Epithelial cell of esophagus (primary cell): ENCODE measurements at regions not wholly inside any gene's neighbourhood (a gene's known extent, or its start where the extent isn't known, plus 50 kb on each side); places are given as distances from the start of the nearest gene placed in this dataset.

Source experiments
- DNase-seq: peaks from one replicate; pipeline ENCODE4 v3.0.0; 2010; ENCODE audit warnings: low read depth
- H3K4me3 ChIP-seq: 2 replicates; pipeline ENCODE4 v1.5.1; 2011; ENCODE audit warnings: mild to moderate bottlenecking, low read length, control low read depth
- CTCF ChIP-seq: IDR thresholded peaks from 2 replicates; pipeline ENCODE4 v1.5.1; 2011; ENCODE audit warnings: low read depth, mild to moderate bottlenecking, low read length, control low read depth, inconsistent platforms; ENCODE audit not compliant: insufficient read depth; ENCODE audit errors: missing control alignments

GRCh38 chr3:144343343-144343742 is 371.7 kb downstream of the DIPK2A start:
- no peak overlapping the region for H3K4me3 ChIP-seq
- TF ChIP-seq CTCF = no peak
- no peak for DNase-seq

DNA sequence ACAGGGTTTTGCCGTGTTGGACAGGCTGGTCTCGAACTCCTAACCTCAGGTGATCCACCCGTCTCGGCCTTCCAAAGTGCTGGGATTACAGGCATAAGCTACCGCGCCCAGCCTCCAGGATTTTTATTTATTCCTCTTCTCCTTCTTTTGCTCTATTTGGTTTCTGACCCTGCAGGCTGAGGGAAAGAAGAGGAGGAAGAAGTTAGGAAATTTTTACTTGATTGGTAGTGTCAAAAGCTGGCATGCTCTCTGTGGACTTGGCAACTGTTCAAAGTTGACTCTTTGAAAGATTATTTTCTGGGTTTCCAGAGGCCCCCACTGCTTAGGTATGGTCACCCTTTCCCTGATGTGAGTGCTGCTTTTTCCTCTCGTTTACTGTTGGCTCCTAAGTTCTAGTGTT is 372.2 kb downstream of the DIPK2A start:
- no peak for DNase-seq
- no peak overlapping the region for H3K4me3 ChIP-seq
- TF ChIP-seq CTCF = no peak

DNA sequence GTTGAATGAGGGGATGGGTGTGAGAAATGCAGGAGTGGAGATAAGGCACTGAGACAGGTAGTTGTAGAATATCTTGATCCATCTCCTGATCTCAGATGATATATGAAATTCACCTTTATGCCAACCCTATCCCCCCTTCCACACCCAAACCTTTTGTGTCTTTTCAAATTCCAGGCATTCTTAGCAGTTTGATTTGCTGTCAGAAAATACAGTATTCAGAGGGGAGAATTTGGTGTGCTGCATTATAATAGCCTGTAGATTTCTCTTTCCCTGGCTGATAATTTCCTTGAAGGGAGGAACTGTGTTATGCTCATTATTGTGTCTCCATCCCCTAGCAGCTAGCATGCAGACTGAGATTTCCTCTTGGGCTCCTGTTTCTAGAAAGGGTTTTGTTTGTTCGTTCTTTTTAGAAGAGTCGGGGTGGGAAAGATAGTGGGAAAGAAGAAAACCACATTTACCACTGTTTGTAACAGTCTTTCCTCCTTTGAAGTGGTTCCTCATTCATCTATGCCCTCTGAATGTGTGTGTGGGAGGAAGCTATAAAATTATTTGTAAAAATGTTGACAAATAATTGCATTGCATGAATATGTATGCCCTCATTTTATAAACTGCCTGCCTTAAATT is 373.4 kb downstream of the DIPK2A start:
- DNase-seq = no peak
- H3K4me3 ChIP-seq = no peak overlapping the region
- no peak for TF ChIP-seq CTCF

- H3K4me3 ChIP-seq = no peak overlapping the region
- no peak for TF ChIP-seq CTCF
- no peak for DNase-seq
Measured at GRCh38 chr3:144350125-144350524, 378.5 kb downstream of the DIPK2A start.

GRCh38 chr3:144351011-144351410 is 379.4 kb downstream of the DIPK2A start:
- DNase-seq = no peak
- TF ChIP-seq CTCF = no peak
- H3K4me3 ChIP-seq = no peak overlapping the region

- no peak overlapping the region for H3K4me3 ChIP-seq
- DNase-seq = no peak
- TF ChIP-seq CTCF = no peak
Measured at GRCh38 chr3:144351773-144352365, 380.2 kb downstream of the DIPK2A start.

DNA sequence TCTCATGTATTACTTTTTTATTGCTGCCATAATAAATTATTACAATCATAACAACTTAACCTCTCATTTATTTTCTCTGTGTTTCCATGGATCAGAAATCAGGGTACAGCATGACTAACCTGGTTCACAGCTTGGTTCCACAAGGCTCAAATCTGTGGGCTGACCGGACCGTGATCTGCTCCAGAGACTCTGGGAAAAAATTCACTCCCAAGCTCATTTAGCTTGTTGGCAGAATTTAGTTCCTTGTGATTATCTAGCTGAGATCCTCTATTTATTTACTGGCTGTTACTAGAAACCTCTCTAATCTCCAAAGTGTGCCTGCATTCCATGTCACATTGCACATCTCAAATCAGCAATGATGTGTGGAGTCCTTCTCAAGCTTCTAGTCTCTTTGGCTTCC is 386.6 kb downstream of the DIPK2A start:
- H3K4me3 ChIP-seq = no peak overlapping the region
- no peak for TF ChIP-seq CTCF
- no peak for DNase-seq
